IMR-90 (cell line): ENCODE measurements at regions not wholly inside any gene's neighbourhood (a gene's known extent, or its start where the extent isn't known, plus 50 kb on each side); places are given as distances from the start of the nearest gene placed in this dataset.
"Not testable (repeated sequence)": the region's sequence is repeated elsewhere in the genome, so short reads cannot be mapped to it uniquely, and the experiment has no call there.

ENCODE experiments used
- ATAC-seq: fragments of 200-7000 bp; cut with Tn5 transposase; 2 replicates; pipeline ENCODE4 v1.9.1; 2020; ENCODE audit warnings: low read depth, mild to moderate bottlenecking, moderate library complexity
- BruUV-seq: library from RNA; stranded (reverse); fragments of 400-500 nt; replicated peaks from 2 replicates; lab custom pipeline; 2021; lab: Mats Ljungman, UMichigan
- CTCF ChIA-PET: fragments of 300-600 bp; formaldehyde crosslinking; extraction: SDS; loops from one replicate; lab custom pipeline; 2021; ENCODE audit warnings: antibody characterized with exemption; lab: Yijun Ruan, JAX
- POLR2A ChIA-PET: fragments of 300-600 bp; sonication (Branson Sonifier 250); formaldehyde crosslinking; loops from one replicate; lab custom pipeline; 2022; ENCODE audit warnings: antibody characterized with exemption; ENCODE audit not compliant: unreplicated experiment; lab: Charles Lee
- DNase-seq: peaks from one replicate; pipeline ENCODE4 v3.0.0; 2013
- H2AFZ ChIP-seq: replicated peaks from 2 replicates; pipeline ENCODE3; 2013; ENCODE audit warnings: low read length, mild to moderate bottlenecking; ENCODE audit not compliant: poor library complexity
- H2AK5ac ChIP-seq: 2 replicates; pipeline ENCODE4 v1.6.1; 2013; ENCODE audit warnings: low read depth, low read length, inconsistent platforms
- H2AK9ac ChIP-seq: replicated peaks from 2 replicates; pipeline ENCODE3; 2013; ENCODE audit warnings: mild to moderate bottlenecking, low read depth, low read length, moderate library complexity; ENCODE audit not compliant: poor library complexity
- H2BK120ac ChIP-seq: 2 replicates; pipeline ENCODE4 v1.6.1; 2013; ENCODE audit warnings: low read depth, low read length, inconsistent platforms
- H2BK15ac ChIP-seq: 3 replicates; pipeline ENCODE4 v1.6.1; 2013; ENCODE audit warnings: low read depth, low read length, inconsistent platforms
- H2BK20ac ChIP-seq: 2 replicates; pipeline ENCODE4 v1.6.1; 2013; ENCODE audit warnings: low read depth, mild to moderate bottlenecking, inconsistent platforms, low read length, moderate library complexity
- H2BK5ac ChIP-seq: 2 replicates; pipeline ENCODE4 v1.6.1; 2013; ENCODE audit warnings: mild to moderate bottlenecking, low read depth, low read length, inconsistent platforms; ENCODE audit not compliant: poor library complexity, severe bottlenecking
- H3K14ac ChIP-seq: replicated peaks from 2 replicates; pipeline ENCODE4 v1.6.1; 2013; ENCODE audit warnings: low read depth, low read length, inconsistent platforms
- H3K18ac ChIP-seq: 2 replicates; pipeline ENCODE4 v1.6.1; 2013; ENCODE audit warnings: low read depth, low read length, control low read depth
- H3K23ac ChIP-seq: 2 replicates; pipeline ENCODE4 v1.6.1; 2013; ENCODE audit warnings: low read depth, low read length, inconsistent platforms
- H3K27ac ChIP-seq: 2 replicates; pipeline ENCODE4 v1.5.1; 2013; ENCODE audit warnings: mild to moderate bottlenecking, control low read depth, low read length; ENCODE audit not compliant: insufficient read depth
- H3K27me3 ChIP-seq: 2 replicates; pipeline ENCODE4 v1.6.1; 2013; ENCODE audit warnings: low read length; ENCODE audit not compliant: control insufficient read depth, insufficient read depth
- H3K36me3 ChIP-seq: 2 replicates; pipeline ENCODE4 v1.6.1; 2013; ENCODE audit warnings: low read length, mixed read lengths; ENCODE audit not compliant: control insufficient read depth, insufficient read depth
- H3K4ac ChIP-seq: 2 replicates; pipeline ENCODE4 v1.6.1; 2013; ENCODE audit warnings: low read depth, low read length, inconsistent platforms
- H3K4me1 ChIP-seq: 2 replicates; pipeline ENCODE4 v1.6.1; 2013; ENCODE audit warnings: low read length, mixed read lengths; ENCODE audit not compliant: control insufficient read depth, insufficient read depth
- H3K4me2 ChIP-seq: 2 replicates; pipeline ENCODE4 v1.6.1; 2013; ENCODE audit warnings: low read depth, mild to moderate bottlenecking, control low read depth, low read length, moderate library complexity
- H3K4me3 ChIP-seq: 2 replicates; pipeline ENCODE4 v1.5.1; 2013; ENCODE audit warnings: low read depth, mild to moderate bottlenecking, control low read depth, low read length, moderate library complexity; ENCODE audit not compliant: insufficient read depth
- H3K56ac ChIP-seq: 2 replicates; pipeline ENCODE4 v1.6.1; 2013; ENCODE audit warnings: low read length, inconsistent platforms; ENCODE audit not compliant: insufficient read depth; ENCODE audit errors: extremely low read depth
- H3K79me1 ChIP-seq, 2 experiments: 2 replicates each; pipeline ENCODE4 v1.6.1; 2013; ENCODE audit warnings: low read length in 2 of 2, inconsistent platforms in 1 of 2, low read depth in 1 of 2
- H3K9ac ChIP-seq: 2 replicates; pipeline ENCODE4 v1.6.1; 2013; ENCODE audit warnings: low read depth, low read length, control low read depth
- H3K9me1 ChIP-seq: 2 replicates; pipeline ENCODE4 v1.6.1; 2013; ENCODE audit warnings: low read length, inconsistent platforms; ENCODE audit not compliant: insufficient read depth
- H3K9me3 ChIP-seq: 2 replicates; pipeline ENCODE4 v1.6.1; 2013; ENCODE audit warnings: low read length; ENCODE audit not compliant: control insufficient read depth, insufficient read depth
- H4K20me1 ChIP-seq: 2 replicates; pipeline ENCODE4 v1.6.1; 2013; ENCODE audit warnings: low read length, inconsistent platforms; ENCODE audit not compliant: insufficient read depth
- H4K5ac ChIP-seq: 2 replicates; pipeline ENCODE4 v1.6.1; 2013; ENCODE audit warnings: mild to moderate bottlenecking, low read depth, low read length, control low read depth
- H4K8ac ChIP-seq, 2 experiments: 2 replicates each; pipeline ENCODE4 v1.6.1; 2013; ENCODE audit warnings: low read depth in 2 of 2, low read length in 2 of 2, control low read depth in 1 of 2, inconsistent platforms in 1 of 2
- H4K91ac ChIP-seq: 2 replicates; pipeline ENCODE4 v1.6.1; 2013; ENCODE audit warnings: low read depth, low read length, inconsistent platforms; ENCODE audit not compliant: insufficient read depth
- WGBS, 2 experiments: methylation state at CpG; one replicate each; pipeline versions ENCODE4 v1.1.5 to v1.1.7; 2013; ENCODE audit warnings: missing lambda C conversion rate in 2 of 2; ENCODE audit not compliant: insufficient read length in 1 of 2; ENCODE audit errors: extremely low coverage in 2 of 2; 5-methylcytosine and 5-hydroxymethylcytosine counted together
- dilution Hi-C: fragments of 300-500 bp; cut with HindIII; formaldehyde crosslinking; loops from one replicate; pipeline ENCODE4 v1.14.3; 2018; ENCODE audit warnings: low sequenced_read_pairs; ENCODE audit not compliant: unreplicated experiment
- in situ Hi-C: fragments of 300-500 bp; cut with MboI; formaldehyde crosslinking; loops from 3 replicates; pipeline ENCODE4 v1.14.3; 2019; ENCODE audit warnings: low sequenced_read_pairs, inconsistent platforms, mixed read lengths
- intact Hi-C: fragments of 100-400 bp; cut with micrococcal nuclease; formaldehyde crosslinking; loops from 2 replicates; pipeline ENCODE4 v1.10.0; 2022

DNA sequence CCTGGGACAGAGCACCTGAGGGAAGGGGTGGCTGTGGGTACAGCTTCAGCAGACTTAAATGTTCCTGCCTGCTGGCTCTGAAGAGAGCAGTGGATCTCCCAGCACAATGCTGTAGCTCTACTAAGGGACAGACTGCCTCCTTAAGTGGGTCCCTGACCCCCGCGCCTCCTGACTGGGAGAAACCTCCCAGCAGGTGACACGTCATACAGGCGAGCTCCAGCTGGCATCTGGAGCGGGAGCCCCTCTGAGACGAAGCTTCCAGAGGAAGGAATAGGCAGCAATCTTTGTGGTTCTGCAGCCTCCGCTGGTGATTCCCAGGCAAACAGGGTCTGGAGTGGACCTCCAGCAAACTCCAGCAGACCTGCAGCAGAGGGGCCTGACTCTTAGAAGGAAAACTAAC lies 944.9 kb downstream of the CDH8 start:
- H3K9me3 ChIP-seq, BruUV-seq, POLR2A ChIA-PET, H2BK5ac ChIP-seq, DNase-seq, H3K4me3 ChIP-seq, H2AK5ac ChIP-seq, H3K4me1 ChIP-seq, ATAC-seq, in situ Hi-C loops, H4K91ac ChIP-seq, H4K5ac ChIP-seq, H3K27ac ChIP-seq, H3K23ac ChIP-seq, H4K20me1 ChIP-seq, H3K14ac ChIP-seq, H3K9me1 ChIP-seq, dilution Hi-C loops, CTCF ChIA-PET, H3K9ac ChIP-seq, H2AK9ac ChIP-seq, H3K27me3 ChIP-seq, H3K79me1 ChIP-seq, H3K36me3 ChIP-seq, H3K56ac ChIP-seq, H3K18ac ChIP-seq, H3K4me2 ChIP-seq, intact Hi-C loops, H2BK20ac ChIP-seq, H3K4ac ChIP-seq, H2BK15ac ChIP-seq, H2BK120ac ChIP-seq, H2AFZ ChIP-seq, H4K8ac ChIP-seq: not testable (repeated sequence)
- WGBS, 2 experiments: no CpG with 5 or more reads among the region's 7 CpGs
